Loucy (cell line): ENCODE measurements at regions not wholly inside any gene's neighbourhood (a gene's known extent, or its start where the extent isn't known, plus 50 kb on each side); places are given as distances from the start of the nearest gene placed in this dataset.

Experiments
- CTCF ChIP-seq: fragments of 200-600 bp; sonication (generic); conservative IDR thresholded peaks from 2 replicates; pipeline ENCODE4 v1.5.1; 2014; ENCODE audit warnings: mild to moderate bottlenecking, antibody characterized with exemption, low read length
- EZH2phosphoT487 ChIP-seq: fragments of 200-600 bp; IDR thresholded peaks from 2 replicates; pipeline ENCODE4 v1.6.1; 2018; ENCODE audit warnings: antibody characterized with exemption, mild to moderate bottlenecking, moderate library complexity, borderline replicate concordance

GRCh38 chr14:101174522-101174838 lies 271.0 kb upstream of the RTL1 start:
- no peak for TF ChIP-seq CTCF
- no peak for TF ChIP-seq EZH2phosphoT487
